CD8-positive, alpha-beta memory T cell (primary cell): ENCODE measurements at regions not wholly inside any gene's neighbourhood (a gene's known extent, or its start where the extent isn't known, plus 50 kb on each side); places are given as distances from the start of the nearest gene placed in this dataset.

Source experiments
- CTCF ChIA-PET: fragments of 350-600 bp; sonication (Branson Sonifier 250); formaldehyde crosslinking; loops from one replicate; lab custom pipeline; 2021; ENCODE audit warnings: antibody characterized with exemption; lab: Charles Lee
- POLR2A ChIA-PET: fragments of 350-600 bp; sonication (Branson Sonifier 250); formaldehyde crosslinking; loops from one replicate; lab custom pipeline; 2021; ENCODE audit warnings: antibody characterized with exemption; lab: Charles Lee
- DNase-seq, 5 donors: peaks; one replicate each; pipeline versions ENCODE4 v3.0.0 to v3.0.0-alpha.2; 2020 to 2022; ENCODE audit warnings: mixed read lengths in 1 of 5
- H3K27ac ChIP-seq: one replicate; pipeline ENCODE4 v1.7.0; 2013; ENCODE audit warnings: low read depth, mild to moderate bottlenecking, low read length, moderate library complexity
- H3K27me3 ChIP-seq: 2 replicates; pipeline ENCODE4 v1.7.0; 2013; ENCODE audit warnings: low read length, mild to moderate bottlenecking; ENCODE audit not compliant: insufficient read depth, poor library complexity, severe bottlenecking
- H3K36me3 ChIP-seq: 2 replicates; pipeline ENCODE4 v1.7.0; 2013; ENCODE audit warnings: mild to moderate bottlenecking, low read length, moderate library complexity; ENCODE audit not compliant: insufficient read depth
- H3K4me1 ChIP-seq: 2 replicates; pipeline ENCODE4 v1.7.0; 2013; ENCODE audit warnings: mild to moderate bottlenecking, low read length, moderate library complexity; ENCODE audit not compliant: insufficient read depth
- H3K4me3 ChIP-seq: 2 replicates; pipeline ENCODE4 v1.7.0; 2013; ENCODE audit warnings: mild to moderate bottlenecking, low read length
- H3K9me3 ChIP-seq: 2 replicates; pipeline ENCODE4 v1.7.0; 2013; ENCODE audit warnings: mild to moderate bottlenecking, low read length
- H3K27ac Mint-ChIP-seq, 8 donors: one replicate each; pipeline ENCODE4 v1.8.0; 2020 to 2021; ENCODE audit warnings: mixed read lengths in 8 of 8, mild to moderate bottlenecking in 6 of 8, inconsistent platforms in 3 of 8, moderate library complexity in 3 of 8
- H3K27me3 Mint-ChIP-seq, 2 donors: one replicate each; pipeline ENCODE4 v1.8.0; 2020 to 2021; ENCODE audit warnings: mixed read lengths in 2 of 2, mild to moderate bottlenecking in 1 of 2, moderate library complexity in 1 of 2
- H3K36me3 Mint-ChIP-seq, 3 donors: one replicate each; pipeline ENCODE4 v1.8.0; 2020 to 2021; ENCODE audit warnings: mixed read lengths in 3 of 3, inconsistent platforms in 1 of 3, mild to moderate bottlenecking in 1 of 3
- H3K4me1 Mint-ChIP-seq, 3 donors: one replicate each; pipeline ENCODE4 v1.8.0; 2020 to 2021; ENCODE audit warnings: mixed read lengths in 3 of 3, inconsistent platforms in 1 of 3, mild to moderate bottlenecking in 1 of 3
- H3K4me3 Mint-ChIP-seq, 7 donors: one replicate each; pipeline ENCODE4 v1.8.0; 2020 to 2021; ENCODE audit warnings: mixed read lengths in 7 of 7, mild to moderate bottlenecking in 6 of 7, moderate library complexity in 4 of 7, inconsistent platforms in 2 of 7
- H3K9me3 Mint-ChIP-seq, 5 donors: one replicate each; pipeline ENCODE4 v1.8.0; 2020 to 2022; ENCODE audit warnings: mixed read lengths in 5 of 5, mild to moderate bottlenecking in 3 of 5, moderate library complexity in 2 of 5, inconsistent platforms in 1 of 5

DNA sequence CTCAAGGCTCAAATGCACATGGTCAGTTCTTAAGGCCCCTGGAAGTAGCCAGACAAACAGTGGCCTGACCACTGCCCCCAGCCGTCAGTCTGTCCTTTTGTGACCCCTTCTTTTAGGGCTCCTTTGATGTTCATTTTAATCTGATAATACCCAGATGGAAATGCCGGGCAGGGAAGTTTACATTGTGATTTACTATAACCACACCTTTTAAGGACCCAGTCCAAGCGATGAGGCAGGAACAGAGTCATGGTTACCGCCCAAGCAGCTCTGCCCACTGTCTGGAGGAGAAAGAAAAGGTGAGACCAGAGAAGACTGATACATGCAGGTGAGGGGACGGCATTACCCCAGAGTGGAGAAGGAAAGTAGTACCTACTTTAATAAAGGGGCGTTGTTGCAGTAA, 110.6 kb downstream of the PLEKHG1 start:
- Histone ChIP-seq H3K4me1 (no peaks in the 10 kb centered on the region), H3K27me3 (no peaks in the 10 kb centered on the region), H3K36me3 (no peaks in the 10 kb centered on the region), H3K9me3 (no peaks in the 10 kb centered on the region), H3K4me3 (no peak overlapping the region), H3K27ac (no peak overlapping the region)
- Mint-ChIP-seq H3K27me3 (peaks cover 0 to 3% of the 10 kb centered on the region in 2 donors), H3K36me3 (peaks cover 0 to 2% (median 0%) of the 10 kb centered on the region in 3 donors), H3K9me3 (no peaks in the 10 kb centered on the region), H3K4me3 (no peak overlapping the region), H3K27ac (no peak overlapping the region), H3K4me1 (no peaks in the 10 kb centered on the region)
- POLR2A ChIA-PET, result no interaction called here
- CTCF ChIA-PET, result no interaction called here
- DNase-seq, result no peak

DNA sequence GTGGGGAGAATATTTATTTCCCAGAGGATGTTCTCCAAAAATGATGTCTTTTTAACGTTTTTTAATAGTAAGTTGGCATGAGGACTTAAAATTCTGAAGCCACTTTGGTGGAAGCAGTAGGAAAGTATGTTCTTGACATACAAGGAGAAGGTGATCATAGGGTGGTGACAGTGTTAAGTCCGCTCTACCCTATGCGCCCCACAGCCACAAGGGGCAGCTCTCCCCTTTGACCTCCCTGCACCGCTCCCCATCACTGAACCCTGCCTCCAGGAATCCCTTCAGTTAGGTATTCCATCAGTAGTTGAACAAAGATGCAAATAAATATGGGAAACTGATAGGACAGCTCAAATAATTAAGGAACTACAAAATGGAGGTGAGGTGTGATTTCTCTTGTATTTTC, 111.4 kb downstream of the PLEKHG1 start:
- no peak overlapping the region for H3K4me3 ChIP-seq
- no peaks in the 10 kb centered on the region for H3K27me3 ChIP-seq
- Mint-ChIP-seq H3K27me3 (peaks cover 0 to 3% of the 10 kb centered on the region in 2 donors), H3K9me3 (no peaks in the 10 kb centered on the region), H3K27ac (no peak overlapping the region), H3K4me1 (no peaks in the 10 kb centered on the region), H3K4me3 (no peak overlapping the region), H3K36me3 (peaks cover 0 to 2% (median 0%) of the 10 kb centered on the region in 3 donors)
- no peak for DNase-seq
- ChIA-PET CTCF (no interaction called here), POLR2A (no interaction called here)
- H3K4me1 ChIP-seq, result no peaks in the 10 kb centered on the region
- H3K9me3 ChIP-seq, result no peaks in the 10 kb centered on the region
- H3K27ac ChIP-seq, result no peak overlapping the region
- no peaks in the 10 kb centered on the region for H3K36me3 ChIP-seq

DNA sequence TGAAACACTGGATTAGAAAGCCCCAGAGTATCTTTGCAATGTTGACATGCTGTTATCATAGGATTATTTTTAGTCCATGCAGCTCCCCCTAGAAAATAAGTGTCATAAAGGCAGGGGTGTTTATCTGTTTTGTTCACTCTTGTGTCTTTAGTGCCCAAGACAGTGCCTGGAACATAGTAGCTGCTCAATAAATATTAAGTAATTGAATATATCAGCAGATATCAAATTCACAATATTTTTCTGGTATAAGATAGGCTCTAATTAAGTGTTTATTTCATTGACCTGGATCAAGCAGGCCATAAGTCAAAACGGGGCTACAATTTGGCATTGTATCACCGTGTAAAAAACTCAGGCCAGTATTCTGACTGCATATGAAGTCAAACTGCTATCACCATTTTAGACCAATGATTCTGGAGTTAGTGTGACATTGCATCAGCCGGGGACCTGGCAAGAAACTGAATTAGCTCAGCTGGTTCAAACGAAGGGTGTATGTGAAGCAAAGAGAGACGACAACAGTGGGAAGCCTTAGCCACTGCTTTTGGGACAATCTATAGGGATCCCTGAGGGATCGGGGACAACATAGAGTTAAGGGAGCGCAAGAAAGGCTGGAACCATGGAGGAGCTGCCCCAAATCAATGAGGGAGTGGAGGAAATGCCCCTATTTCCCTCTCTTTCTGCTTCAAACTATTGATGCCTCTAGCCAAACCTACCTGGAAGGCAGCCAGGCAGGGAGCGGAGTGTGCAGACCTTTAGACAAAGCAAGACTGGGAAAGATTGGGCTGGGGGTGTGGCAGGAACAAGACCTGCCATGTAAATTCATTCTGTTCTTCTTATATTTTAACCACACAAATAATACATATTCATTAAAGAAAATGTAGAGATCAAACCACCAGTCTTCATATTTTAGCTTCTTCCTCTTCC, 112.2 kb downstream of the PLEKHG1 start:
- H3K27ac ChIP-seq, result no peak overlapping the region
- peaks cover 0 to 2% (median 0%) of the 10 kb centered on the region in 3 donors for H3K36me3 Mint-ChIP-seq
- ChIA-PET CTCF (no interaction called here), POLR2A (no interaction called here)
- H3K27me3 Mint-ChIP-seq, result peaks cover 0 to 3% of the 10 kb centered on the region in 2 donors
- no peak for DNase-seq
- H3K27ac Mint-ChIP-seq, result no peak overlapping the region
- H3K36me3 ChIP-seq, result no peaks in the 10 kb centered on the region
- no peak overlapping the region for H3K4me3 Mint-ChIP-seq
- H3K4me1 Mint-ChIP-seq, result no peaks in the 10 kb centered on the region
- H3K9me3 Mint-ChIP-seq, result no peaks in the 10 kb centered on the region
- H3K9me3 ChIP-seq, result no peaks in the 10 kb centered on the region
- H3K4me1 ChIP-seq, result no peaks in the 10 kb centered on the region
- no peaks in the 10 kb centered on the region for H3K27me3 ChIP-seq
- no peak overlapping the region for H3K4me3 ChIP-seq

DNA sequence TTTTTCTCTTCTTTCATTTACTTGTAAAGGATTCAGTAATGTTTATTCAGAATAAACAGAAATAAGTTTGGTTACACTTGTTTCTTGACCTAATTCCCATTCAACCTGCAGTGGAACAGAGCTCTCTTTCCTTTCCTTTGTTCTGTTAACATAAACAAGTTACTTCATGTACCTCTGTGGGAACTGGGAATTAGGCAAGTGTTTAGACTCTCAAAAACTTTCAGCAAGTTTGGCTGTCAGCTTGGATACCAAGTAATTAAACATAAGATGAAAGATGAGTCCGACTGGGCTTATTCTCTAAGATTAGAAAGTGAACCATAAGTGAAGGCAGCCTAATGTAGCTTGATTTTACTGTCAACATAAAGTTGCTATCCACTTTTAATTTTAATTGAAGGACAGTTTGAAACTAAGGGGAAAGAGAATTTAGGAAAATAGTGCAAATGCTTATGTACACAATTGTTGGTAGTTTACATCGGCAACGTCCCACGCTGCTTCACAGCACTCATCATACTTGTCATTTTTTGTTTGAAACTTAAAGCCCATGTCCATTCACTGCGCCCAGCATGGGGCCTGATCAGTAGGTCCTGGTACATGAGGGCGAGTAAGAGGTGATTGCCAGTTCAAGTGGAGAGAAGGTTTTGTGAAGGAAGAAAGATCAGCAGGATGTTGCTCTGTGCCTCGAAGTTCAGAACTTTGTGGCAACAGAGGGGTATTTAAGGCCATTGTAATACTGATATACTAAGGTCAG, 113.0 kb downstream of the PLEKHG1 start:
- ChIA-PET POLR2A (no interaction called here), CTCF (no interaction called here)

DNA sequence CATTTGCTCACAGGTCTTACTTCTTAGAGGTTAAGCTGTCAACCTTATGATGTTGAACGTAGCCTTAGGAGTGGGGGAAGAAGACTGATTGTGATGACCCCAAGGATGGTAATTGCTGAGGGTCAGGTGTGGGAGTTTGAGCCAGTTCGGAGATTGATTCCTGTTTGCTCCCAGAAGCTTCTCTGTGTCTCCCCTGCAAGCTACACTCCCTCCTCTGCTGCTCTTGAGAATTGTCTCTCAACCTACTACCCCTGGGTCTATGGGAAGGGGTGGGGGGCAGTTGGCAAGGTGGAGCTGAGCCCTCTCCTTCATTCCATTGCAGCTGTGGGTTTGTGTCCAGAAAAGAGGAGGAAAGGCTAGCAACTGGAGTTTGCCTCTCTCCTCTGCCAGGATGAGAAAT, 113.8 kb downstream of the PLEKHG1 start:
- no peak for DNase-seq
- Histone ChIP-seq H3K9me3 (no peaks in the 10 kb centered on the region), H3K4me1 (no peaks in the 10 kb centered on the region), H3K36me3 (no peaks in the 10 kb centered on the region), H3K27me3 (no peaks in the 10 kb centered on the region), H3K4me3 (no peak overlapping the region), H3K27ac (no peak overlapping the region)
- Mint-ChIP-seq H3K27me3 (peaks cover 0 to 2% of the 10 kb centered on the region in 2 donors), H3K4me1 (no peaks in the 10 kb centered on the region), H3K9me3 (no peaks in the 10 kb centered on the region), H3K4me3 (no peak overlapping the region), H3K36me3 (peaks cover 0 to 2% (median 0%) of the 10 kb centered on the region in 3 donors), H3K27ac (no peak overlapping the region)
- CTCF ChIA-PET, result no interaction called here
- POLR2A ChIA-PET, result no interaction called here

More for the DNA sequence above, 113.0 kb downstream of the PLEKHG1 start:
- H3K36me3 ChIP-seq, result no peaks in the 10 kb centered on the region
- Mint-ChIP-seq H3K9me3 (no peaks in the 10 kb centered on the region), H3K36me3 (peaks cover 0 to 2% (median 0%) of the 10 kb centered on the region in 3 donors), H3K4me3 (no peak overlapping the region), H3K27me3 (peaks cover 0 to 3% of the 10 kb centered on the region in 2 donors), H3K4me1 (no peaks in the 10 kb centered on the region), H3K27ac (no peak overlapping the region)
- H3K9me3 ChIP-seq, result no peaks in the 10 kb centered on the region
- H3K4me3 ChIP-seq, result no peak overlapping the region
- H3K4me1 ChIP-seq, result no peaks in the 10 kb centered on the region
- DNase-seq, result no peak
- no peaks in the 10 kb centered on the region for H3K27me3 ChIP-seq
- H3K27ac ChIP-seq, result no peak overlapping the region

DNA sequence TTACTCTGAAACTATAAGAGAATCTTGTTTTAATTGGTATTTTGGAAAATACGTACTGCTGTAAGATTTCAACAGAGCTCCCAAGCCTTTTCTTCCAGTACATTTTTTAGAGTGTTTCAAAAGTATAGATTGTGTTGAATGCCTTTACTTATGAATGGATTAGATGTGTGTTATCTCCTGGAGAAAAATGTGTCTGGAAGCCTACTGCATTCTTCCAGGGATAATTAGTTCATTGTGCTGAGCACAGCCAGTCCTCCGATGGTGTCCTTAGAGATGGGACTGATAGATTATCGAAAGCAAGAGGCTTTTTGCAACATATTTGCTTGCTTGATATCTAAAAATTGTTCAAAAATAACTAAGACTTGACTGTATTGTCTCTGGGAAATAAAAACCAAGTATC, 114.2 kb downstream of the PLEKHG1 start:
- Mint-ChIP-seq H3K27ac (no peak overlapping the region), H3K4me1 (no peaks in the 10 kb centered on the region), H3K36me3 (peaks cover 0 to 2% (median 0%) of the 10 kb centered on the region in 3 donors), H3K27me3 (peaks cover 0 to 2% of the 10 kb centered on the region in 2 donors), H3K9me3 (no peaks in the 10 kb centered on the region), H3K4me3 (no peak overlapping the region)
- no peaks in the 10 kb centered on the region for H3K36me3 ChIP-seq
- no peaks in the 10 kb centered on the region for H3K9me3 ChIP-seq
- H3K27ac ChIP-seq, result no peak overlapping the region
- H3K4me1 ChIP-seq, result no peaks in the 10 kb centered on the region
- ChIA-PET POLR2A (no interaction called here), CTCF (no interaction called here)
- no peak for DNase-seq
- no peak overlapping the region for H3K4me3 ChIP-seq
- no peaks in the 10 kb centered on the region for H3K27me3 ChIP-seq

DNA sequence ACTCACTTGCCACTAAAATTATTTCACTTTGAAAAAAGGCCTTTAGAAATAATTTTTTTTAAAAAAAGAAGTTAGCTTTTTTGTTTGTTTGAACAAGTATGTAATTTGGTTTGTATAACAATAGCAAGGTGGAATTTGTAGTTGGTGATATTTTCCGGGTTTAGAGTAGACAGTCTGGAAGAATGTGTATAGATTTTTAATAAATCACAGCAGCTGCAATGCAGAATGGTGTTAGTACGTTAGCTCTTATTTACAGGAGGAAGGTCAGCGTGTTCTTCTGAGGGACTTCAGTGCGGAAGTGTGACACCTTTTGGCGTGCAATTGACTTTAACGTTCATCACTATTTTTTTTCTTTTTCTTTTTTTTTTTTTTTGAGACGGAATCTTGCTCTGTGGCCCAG, 115.4 kb downstream of the PLEKHG1 start:
- H3K36me3 ChIP-seq, result no peaks in the 10 kb centered on the region
- peaks cover 0 to 2% (median 0%) of the 10 kb centered on the region in 3 donors for H3K36me3 Mint-ChIP-seq
- no peaks in the 10 kb centered on the region for H3K4me1 ChIP-seq
- peaks cover 0 to 3% (median 0%) of the 10 kb centered on the region in 3 donors for H3K4me1 Mint-ChIP-seq
- H3K27ac ChIP-seq, result no peak overlapping the region
- peaks cover 0 to 2% of the 10 kb centered on the region in 2 donors for H3K27me3 Mint-ChIP-seq
- H3K27ac Mint-ChIP-seq, result no peak overlapping the region
- no peak overlapping the region for H3K4me3 Mint-ChIP-seq
- no peaks in the 10 kb centered on the region for H3K9me3 ChIP-seq
- H3K27me3 ChIP-seq, result no peaks in the 10 kb centered on the region
- POLR2A ChIA-PET, result no interaction called here
- no peak for DNase-seq
- H3K9me3 Mint-ChIP-seq, result no peaks in the 10 kb centered on the region
- no peak overlapping the region for H3K4me3 ChIP-seq
- CTCF ChIA-PET, result no interaction called here

DNA sequence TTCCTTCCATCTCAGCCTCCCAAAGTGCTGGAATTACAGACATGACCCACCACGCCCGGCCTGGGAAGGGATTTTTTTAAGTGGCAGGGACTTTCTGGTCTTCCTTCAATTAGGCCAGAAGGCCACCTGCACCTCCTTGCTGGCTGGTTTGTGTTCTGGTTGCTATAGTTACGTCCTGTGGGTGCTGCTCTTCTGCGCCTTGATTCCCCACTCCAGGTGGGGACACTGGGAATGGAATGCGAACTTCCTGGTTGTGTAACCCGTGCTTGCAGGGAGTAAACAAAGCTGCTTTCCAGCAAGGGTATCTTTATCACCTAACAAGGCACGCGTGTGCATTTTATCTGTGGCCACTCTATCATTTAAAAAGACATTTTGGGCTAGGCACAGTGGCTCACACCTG, 117.7 kb downstream of the PLEKHG1 start:
- no peak overlapping the region for H3K4me3 ChIP-seq
- H3K27me3 ChIP-seq, result no peaks in the 10 kb centered on the region
- Mint-ChIP-seq H3K27ac (no peak overlapping the region), H3K36me3 (peaks cover 0 to 2% (median 0%) of the 10 kb centered on the region in 3 donors), H3K27me3 (no peaks in the 10 kb centered on the region), H3K4me1 (peaks cover 4 to 13% (median 12%) of the 10 kb centered on the region in 3 donors), H3K4me3 (no peak overlapping the region), H3K9me3 (no peaks in the 10 kb centered on the region)
- H3K9me3 ChIP-seq, result no peaks in the 10 kb centered on the region
- ChIA-PET CTCF (interaction anchor here (1.5 kb wide), 1 partner anchor 299 kb away, joined by 3 read pairs; no protein-coding TSS in a partner anchor), POLR2A (interaction anchor here (0.6 kb wide), 1 partner anchor 9 kb away, joined by 5 read pairs; no protein-coding TSS in a partner anchor)
- no peaks in the 10 kb centered on the region for H3K4me1 ChIP-seq
- H3K27ac ChIP-seq, result no peak overlapping the region
- DNase-seq, result no peak
- no peaks in the 10 kb centered on the region for H3K36me3 ChIP-seq
